HEK293T (cell line): ENCODE measurements at regions not wholly inside any gene's neighbourhood (a gene's known extent, or its start where the extent isn't known, plus 50 kb on each side); places are given as distances from the start of the nearest gene placed in this dataset.

Experiments
- ARNT ChIP-seq: fragments of 450-650 bp; IDR thresholded peaks from 2 replicates; pipeline ENCODE4 v1.6.1; 2017; ENCODE audit warnings: mild to moderate bottlenecking
- BHLHE40 ChIP-seq: fragments of 450-650 bp; IDR thresholded peaks from 2 replicates; pipeline ENCODE4 v1.6.1; 2016; ENCODE audit warnings: mild to moderate bottlenecking, moderate library complexity, borderline replicate concordance
- ELF4 ChIP-seq: fragments of 450-650 bp; IDR thresholded peaks from 2 replicates; pipeline ENCODE4 v1.6.1; 2017; ENCODE audit warnings: antibody characterized with exemption
- FOXM1 ChIP-seq: fragments of 450-650 bp; IDR thresholded peaks from 2 replicates; pipeline ENCODE4 v1.6.1; 2017; ENCODE audit warnings: mild to moderate bottlenecking, borderline replicate concordance
- HDGF ChIP-seq: fragments of 450-650 bp; IDR thresholded peaks from 2 replicates; pipeline ENCODE4 v1.6.1; 2017; ENCODE audit warnings: antibody characterized with exemption, borderline replicate concordance
- NFRKB ChIP-seq: fragments of 450-650 bp; IDR thresholded peaks from 2 replicates; pipeline ENCODE4 v1.6.1; 2016; ENCODE audit warnings: mild to moderate bottlenecking, moderate library complexity
- TARDBP ChIP-seq: fragments of 450-650 bp; IDR thresholded peaks from 2 replicates; pipeline ENCODE4 v1.6.1; 2016

DNA sequence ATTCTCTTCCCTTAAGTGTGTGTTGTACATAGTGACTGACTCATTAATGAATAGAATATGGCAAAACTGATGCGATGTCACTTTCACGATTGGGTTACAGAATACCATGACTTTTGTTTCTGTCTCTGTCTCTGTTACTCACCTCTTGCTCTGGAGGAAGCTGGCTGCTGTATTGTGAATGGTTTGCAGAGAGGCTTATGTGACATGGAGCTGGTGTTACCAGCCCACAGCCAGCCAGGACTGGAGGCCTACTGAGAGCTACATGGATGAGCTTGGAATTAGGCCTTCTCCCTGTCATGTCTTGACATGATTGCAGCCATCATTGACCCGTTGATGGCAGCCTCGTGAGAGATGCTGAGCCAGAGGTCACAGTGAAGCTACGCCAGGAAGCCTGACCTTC, 161.9 kb downstream of the TAF11L14 start:
- TF ChIP-seq TARDBP = no peak
- TF ChIP-seq ELF4 = no peak
- no peak for TF ChIP-seq BHLHE40
- TF ChIP-seq ARNT = no peak
- no peak for TF ChIP-seq FOXM1
- TF ChIP-seq HDGF = no peak
- no peak for TF ChIP-seq NFRKB
